NCI-H146 treated with DMSO at 0.1 percent for 48 hours (cell line): ENCODE measurements at regions not wholly inside any gene's neighbourhood (a gene's known extent, or its start where the extent isn't known, plus 50 kb on each side); places are given as distances from the start of the nearest gene placed in this dataset.

ENCODE experiments used
- DNase-seq: peaks from one replicate; lab custom pipeline; 2025; ENCODE audit not compliant: unreplicated experiment; lab: John Stamatoyannopoulos, UW

DNA sequence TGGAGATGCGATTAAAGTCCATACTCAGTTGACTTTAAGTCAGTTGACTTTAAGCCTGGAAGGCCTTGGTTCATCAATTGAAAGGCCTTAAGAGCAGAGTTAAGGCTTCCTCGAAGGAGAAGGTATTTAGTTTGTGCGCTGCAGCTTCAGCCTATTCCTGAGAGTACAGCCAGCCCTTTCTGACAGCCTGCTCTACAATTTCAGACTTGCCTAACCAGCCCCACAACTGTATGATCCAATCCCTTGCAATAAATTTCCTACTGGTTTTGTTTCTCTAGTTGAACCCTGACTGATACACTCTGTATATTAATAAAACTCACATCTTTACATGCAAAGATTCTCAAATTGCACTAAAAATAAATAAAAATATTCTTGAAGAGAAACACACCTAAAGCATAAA lies 66.1 kb upstream of the RORA start:
- DNase-seq = no peak

DNA sequence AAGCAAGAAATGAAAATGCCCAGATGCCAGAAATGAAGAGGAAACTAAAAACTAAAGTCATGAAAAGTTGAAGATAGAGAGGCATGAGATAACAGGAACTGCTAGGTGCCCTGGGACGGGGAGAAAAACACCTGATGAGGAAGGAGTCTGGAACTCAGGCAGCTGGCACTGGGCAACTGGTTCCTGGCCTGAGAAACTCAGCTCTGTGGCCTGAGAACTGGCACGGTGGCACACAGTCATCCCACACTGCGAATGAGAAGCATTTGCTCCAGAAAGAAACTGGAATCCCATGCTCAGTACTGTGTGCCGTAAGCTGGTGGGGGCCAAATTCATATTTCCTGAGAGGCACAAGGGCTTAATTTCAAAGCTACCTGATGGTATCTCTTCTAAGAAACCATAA lies 53.6 kb upstream of the RORA start:
- no peak for DNase-seq

DNA sequence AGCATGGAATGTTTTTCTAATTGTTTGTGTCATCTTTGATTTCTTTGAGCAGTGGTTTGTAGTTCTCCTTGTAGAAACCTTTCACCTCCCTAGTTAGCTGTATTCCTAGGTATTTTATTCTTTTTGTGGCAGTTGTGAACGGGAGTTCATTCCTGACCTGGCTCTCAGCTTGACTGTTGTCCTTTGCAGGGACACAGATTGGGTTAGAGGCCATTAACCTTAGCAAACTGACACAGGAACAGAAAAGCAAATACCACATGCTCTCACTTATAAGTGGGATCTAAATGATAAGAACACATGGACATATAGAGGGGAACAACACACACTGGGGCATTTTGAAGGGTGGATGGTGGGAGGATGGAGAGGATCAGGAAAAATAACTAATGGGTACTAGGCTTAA lies 52.2 kb upstream of the RORA start:
- no peak for DNase-seq
